ENCODE measurements at regions not wholly inside any gene's neighbourhood (a gene's known extent, or its start where the extent isn't known, plus 50 kb on each side); places are given as distances from the start of the nearest gene placed in this dataset.

DNA sequence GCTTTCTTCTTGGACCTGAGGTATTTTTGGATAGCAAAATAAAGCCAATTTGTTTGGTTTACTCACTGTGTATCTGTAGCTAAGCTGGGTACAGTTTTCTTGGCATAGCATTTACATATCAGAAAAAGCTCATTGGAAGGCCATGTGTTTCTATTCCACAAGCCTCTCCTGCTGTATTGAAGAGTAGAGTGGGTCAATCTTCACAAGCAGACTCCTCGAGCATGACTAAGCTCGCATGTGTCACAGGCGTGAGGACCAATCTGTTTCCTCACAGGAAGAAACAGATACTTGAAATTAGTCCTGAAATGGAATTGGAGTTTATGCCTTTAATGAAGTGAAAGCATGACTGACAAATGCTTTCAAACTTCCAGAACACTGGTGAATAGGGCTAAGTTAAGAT, 1279.0 kb upstream of the MAP3K7 start:
- DNase-seq, result no peak

- no peak for DNase-seq
Observed at GRCh38 chr6:91864911-91865310, 1278.0 kb upstream of the MAP3K7 start.

- no peak for DNase-seq
Observed at GRCh38 chr6:91860541-91861335, 1273.9 kb upstream of the MAP3K7 start.

DNA sequence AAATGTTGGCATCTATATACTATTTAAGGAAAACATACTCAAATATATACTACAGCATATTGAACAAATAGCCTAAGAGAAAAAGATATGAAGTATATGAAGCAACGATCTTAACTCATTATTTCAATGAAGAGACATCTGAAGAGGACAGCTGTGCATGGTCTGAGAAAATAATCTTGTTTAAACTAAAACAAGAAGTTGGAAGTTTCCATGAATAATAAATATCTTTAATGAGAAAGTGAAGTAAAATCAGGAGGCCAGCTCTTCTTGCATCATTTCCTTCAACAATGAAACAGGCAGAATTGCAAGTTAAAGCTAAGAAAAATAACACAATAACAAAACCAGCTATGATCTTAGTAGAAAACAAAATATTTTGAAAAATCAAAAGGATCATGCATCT, 1265.4 kb upstream of the MAP3K7 start:
- DNase-seq, result no peak

- DNase-seq, result no peak
Observed at GRCh38 chr6:91834813-91835212, 1247.9 kb upstream of the MAP3K7 start.

DNA sequence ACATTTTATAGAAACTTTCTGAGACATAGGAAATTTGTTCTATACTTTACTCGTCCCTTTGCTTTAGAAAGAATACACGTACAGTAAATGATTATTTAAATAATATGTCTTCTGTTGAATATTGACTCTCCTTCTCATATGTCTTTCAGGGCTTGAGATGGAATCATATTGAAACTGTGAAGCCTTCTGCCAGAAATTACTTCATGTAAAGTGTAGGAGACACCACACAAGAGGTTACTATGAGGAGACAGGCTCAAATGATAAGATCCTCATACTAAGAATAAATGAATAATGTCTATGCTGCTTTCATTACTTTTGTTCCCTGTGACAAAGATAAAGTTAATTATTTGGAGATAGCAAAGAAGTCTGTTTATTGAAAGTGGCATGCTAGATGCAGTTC, 1240.3 kb upstream of the MAP3K7 start:
- no peak for DNase-seq

DNA sequence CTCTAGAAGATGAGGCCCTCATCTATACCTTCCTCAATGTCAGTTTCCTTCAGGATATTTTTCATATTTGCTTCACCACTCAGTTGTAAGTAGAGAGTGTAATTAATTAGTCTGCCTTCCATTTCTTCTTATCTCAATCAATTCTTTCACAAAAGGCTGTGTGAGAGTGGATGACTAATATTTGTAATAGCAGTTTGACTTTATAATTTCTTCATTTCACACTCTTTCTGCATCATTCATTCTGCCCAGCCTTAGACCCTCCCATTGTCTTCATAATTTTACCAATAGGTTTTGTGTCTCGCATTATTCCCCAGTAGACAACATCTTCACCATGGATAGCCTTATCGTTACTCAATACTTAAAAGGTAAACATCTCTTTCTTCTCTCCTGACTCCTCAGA, 1239.3 kb upstream of the MAP3K7 start:
- DNase-seq, result no peak

DNA sequence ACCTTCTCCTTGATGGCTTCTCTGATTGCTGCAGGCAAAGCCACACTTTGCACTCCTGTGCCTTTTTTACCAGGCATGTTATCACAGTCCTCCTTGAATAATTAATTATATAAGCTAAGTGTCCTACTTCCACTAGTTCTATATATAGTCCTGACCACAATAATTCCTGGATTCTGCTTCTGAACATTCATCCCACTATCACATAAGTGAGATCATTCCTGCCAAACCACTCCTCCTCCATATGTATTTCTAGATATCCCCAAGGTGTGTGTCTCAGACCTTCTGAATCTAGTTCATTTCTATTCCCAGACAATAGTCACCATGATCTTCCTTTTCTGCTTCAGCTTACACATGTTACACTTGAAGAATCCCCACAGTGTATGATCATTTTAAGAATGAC, 1237.5 kb upstream of the MAP3K7 start:
- DNase-seq, result no peak

GRCh38 chr6:91822581-91822980, 1235.7 kb upstream of the MAP3K7 start:
- DNase-seq, result no peak

DNA sequence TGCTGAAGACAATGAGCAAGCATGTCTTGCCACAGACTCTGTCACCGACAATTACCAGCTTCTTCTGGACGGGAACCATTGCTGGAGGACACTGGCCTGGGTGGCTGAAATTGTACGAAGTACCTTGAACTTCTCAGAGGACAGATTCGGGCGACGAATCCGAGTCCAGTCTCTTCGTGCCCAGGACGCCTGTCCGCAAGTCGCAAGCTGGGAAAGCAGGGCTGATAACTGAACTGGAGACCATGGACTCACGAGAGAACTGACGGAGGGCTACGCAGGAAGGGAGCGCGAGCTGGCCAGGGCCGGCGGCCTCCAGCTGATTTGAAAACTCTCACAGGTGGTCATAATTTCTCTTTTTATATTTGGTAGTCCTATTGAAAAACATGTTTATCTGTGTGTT, 1229.5 kb upstream of the MAP3K7 start:
- DNase-seq, result no peak

DNA sequence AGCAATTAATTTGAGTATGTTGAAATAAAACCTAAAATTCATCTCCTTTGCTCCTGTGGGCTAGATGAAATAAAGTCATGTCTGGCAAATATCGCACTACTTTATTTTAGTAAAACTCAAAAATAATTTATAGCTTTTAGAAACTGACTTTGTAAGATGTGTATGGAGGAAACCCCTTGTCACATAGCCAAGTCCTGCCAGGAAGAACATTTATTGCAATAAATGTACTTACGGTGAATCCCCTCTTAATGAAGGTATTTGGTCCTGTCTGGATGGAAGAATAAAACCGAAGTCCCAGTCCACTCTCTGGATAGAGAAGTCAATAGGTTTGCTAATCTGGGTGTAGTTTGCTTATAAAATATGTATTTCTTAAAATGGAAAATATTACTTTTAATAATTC, 1226.8 kb upstream of the MAP3K7 start:
- DNase-seq, result no peak

DNA sequence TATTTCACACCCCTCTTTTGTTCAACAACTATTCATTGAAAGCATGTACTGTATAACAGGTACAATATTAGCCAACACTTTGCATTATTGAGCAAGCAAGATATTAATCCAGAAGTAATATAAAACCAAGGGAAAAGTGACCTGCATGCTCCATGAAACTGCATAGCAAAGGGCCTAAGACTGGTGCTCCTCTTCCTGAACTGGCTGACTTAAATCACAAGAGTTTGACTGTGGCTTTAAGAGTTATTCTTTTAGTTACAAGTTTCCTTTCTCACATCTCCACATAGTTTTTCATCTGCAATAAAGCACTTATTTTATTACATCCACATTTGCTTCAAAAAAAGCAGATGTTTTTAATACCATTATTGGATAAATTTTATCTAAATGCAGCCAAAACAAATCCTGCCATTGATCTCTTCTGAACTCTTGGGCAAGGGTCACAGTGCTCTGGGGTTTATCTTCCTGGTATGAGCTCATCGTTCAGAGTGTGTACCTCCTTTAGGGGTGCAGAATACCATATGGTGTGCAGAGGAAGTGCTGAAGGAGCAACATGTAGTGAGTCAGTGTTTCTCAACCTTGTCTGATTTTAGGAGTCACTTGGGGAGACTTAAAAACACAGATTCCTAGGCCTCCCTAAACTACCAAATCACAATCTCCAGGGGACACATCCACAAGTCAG, 1225.9 kb upstream of the MAP3K7 start:
- no peak for DNase-seq

- no peak for DNase-seq
Observed at GRCh38 chr6:91804981-91805380, 1218.1 kb upstream of the MAP3K7 start.

GRCh38 chr6:91802431-91802830, 1215.6 kb upstream of the MAP3K7 start:
- DNase-seq, result no peak

DNA sequence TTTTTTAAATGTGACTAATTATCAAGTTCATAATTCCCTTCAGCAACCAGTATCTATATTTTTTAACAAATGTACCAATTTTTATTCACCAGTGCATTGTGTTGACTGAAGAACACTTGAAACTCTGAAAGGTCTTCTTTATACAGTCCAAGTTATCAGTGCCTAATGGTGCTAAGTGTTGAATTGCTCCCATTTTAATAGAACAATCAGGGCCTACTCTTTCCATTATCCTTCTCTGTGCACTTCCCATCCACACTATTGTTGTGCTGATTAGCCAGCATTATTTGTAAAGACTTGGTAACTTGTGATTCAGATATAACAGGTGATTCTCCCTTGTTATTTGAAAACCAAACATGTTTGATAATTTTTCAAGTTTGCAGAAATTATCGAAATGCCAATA, 1209.7 kb upstream of the MAP3K7 start:
- no peak for DNase-seq

DNA sequence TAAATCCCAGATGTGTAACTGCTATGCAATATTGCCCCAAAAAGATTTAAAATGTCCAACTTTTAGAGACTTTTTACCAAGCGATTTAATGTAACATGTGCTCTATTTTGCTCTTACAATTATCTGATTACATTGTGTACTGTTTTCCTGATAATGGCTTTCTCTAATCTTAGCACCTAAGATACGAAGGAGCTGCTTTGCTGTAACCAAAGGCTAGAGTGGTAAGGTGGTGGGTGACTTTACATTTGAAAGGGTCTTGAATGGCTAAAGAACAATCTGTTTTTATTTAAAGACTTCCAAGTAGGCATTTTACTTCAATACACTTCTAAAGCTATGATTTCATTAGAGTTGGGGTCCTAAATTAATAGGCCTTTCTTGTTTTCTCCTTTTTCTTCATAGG, 1201.6 kb upstream of the MAP3K7 start:
- no peak for DNase-seq

- DNase-seq, result no peak
Observed at GRCh38 chr6:91786474-91787184, 1199.8 kb upstream of the MAP3K7 start.

- DNase-seq, result no peak
Observed at GRCh38 chr6:91782802-91783201, 1195.9 kb upstream of the MAP3K7 start.

- no peak for DNase-seq
Observed at GRCh38 chr6:91781946-91782345, 1195.1 kb upstream of the MAP3K7 start.

GRCh38 chr6:91780270-91780669, 1193.4 kb upstream of the MAP3K7 start:
- no peak for DNase-seq

- no peak for DNase-seq
Observed at GRCh38 chr6:91761621-91762020, 1174.7 kb upstream of the MAP3K7 start.

DNA sequence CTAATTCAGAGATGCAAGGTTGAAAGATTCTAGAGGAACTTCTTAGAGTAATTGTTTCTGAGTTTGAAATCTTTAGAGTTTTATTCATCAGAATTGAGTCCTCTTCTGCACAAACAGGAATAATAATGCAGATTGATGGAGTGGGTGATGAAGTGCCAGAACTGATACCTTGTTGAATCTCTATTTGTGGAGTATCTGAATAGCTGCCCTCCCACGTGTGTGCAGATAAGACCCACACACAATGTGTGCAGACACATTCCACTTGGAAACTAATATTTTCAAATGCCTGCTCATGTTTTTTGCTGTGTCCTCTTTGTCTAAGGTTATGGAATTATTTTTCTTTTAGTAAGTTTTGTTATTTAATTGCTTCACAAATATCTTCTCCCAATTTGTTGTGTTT, 1167.8 kb upstream of the MAP3K7 start:
- no peak for DNase-seq

- DNase-seq, result no peak
Observed at GRCh38 chr6:91751526-91751925, 1164.7 kb upstream of the MAP3K7 start.

DNA sequence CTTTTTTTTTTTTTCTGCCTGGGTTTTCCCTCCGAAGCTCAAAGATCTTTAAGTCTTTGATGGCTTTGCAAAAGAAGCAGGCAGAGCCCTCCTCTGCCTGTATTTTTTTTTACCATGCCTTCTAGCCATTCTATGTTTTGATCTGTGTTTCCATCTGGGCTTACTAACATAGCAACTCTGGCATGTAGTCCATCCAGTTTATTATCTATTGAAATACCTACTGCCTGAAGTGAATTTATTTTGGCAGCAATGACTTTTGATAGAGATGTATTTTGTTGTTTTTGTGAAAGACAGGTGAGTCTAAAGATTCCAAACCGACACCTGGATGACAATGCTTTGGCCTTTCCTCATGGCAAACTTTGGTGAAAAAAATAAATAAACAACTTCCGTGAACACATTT, 1157.7 kb upstream of the MAP3K7 start:
- no peak for DNase-seq
